GM12878 (cell line): ENCODE measurements at regions not wholly inside any gene's neighbourhood (a gene's known extent, or its start where the extent isn't known, plus 50 kb on each side); places are given as distances from the start of the nearest gene placed in this dataset.

Source experiments
- ATAC-seq: fragments of 200-7000 bp; cut with Tn5 transposase; 3 replicates; pipeline ENCODE4 v1.9.1; 2020; ENCODE audit warnings: mild to moderate bottlenecking, moderate library complexity
- BruUV-seq: library from RNA; stranded (reverse); fragments of 400-500 nt; replicated peaks from 2 replicates; lab custom pipeline; 2021; lab: Mats Ljungman, UMichigan
- CTCF ChIA-PET: fragments of 300-600 bp; sonication (Branson Sonifier 250); formaldehyde crosslinking; extraction: SDS; loops from one replicate; lab custom pipeline; 2021; ENCODE audit warnings: inconsistent platforms; lab: Yijun Ruan, JAX
- POLR2A ChIA-PET: fragments of 350-600 bp; formaldehyde crosslinking; extraction: SDS; loops from one replicate; lab custom pipeline; 2021; ENCODE audit warnings: inconsistent platforms; lab: Charles Lee
- RAD21 ChIA-PET: fragments of 300-600 bp; sonication (Branson Sonifier 250); formaldehyde crosslinking; loops from one replicate; lab custom pipeline; 2023; ENCODE audit warnings: antibody characterized with exemption; ENCODE audit not compliant: unreplicated experiment; lab: Charles Lee
- SMC1A ChIA-PET: fragments of 300-600 bp; sonication (Branson Sonifier 250); formaldehyde crosslinking; loops from one replicate; lab custom pipeline; 2023; ENCODE audit not compliant: unreplicated experiment, uncharacterized antibody; lab: Charles Lee
- DNase-seq: peaks from one replicate; pipeline ENCODE4 v3.0.0-alpha.2; 2011; ENCODE audit warnings: low read depth, low spot score
- FAIRE-seq: peaks from 3 replicates; lab custom pipeline; 2011; peaks lifted over from hg19 to GRCh38; lab: Jason Lieb, UNC
- H2AFZ ChIP-seq: 2 replicates; pipeline ENCODE4 v1.6.0; 2011; ENCODE audit warnings: low read depth, low read length, control low read depth; ENCODE audit not compliant: control insufficient read depth
- H3K27ac ChIP-seq: 2 replicates; pipeline ENCODE4 v1.5.1; 2011; ENCODE audit warnings: control low read depth; ENCODE audit not compliant: control insufficient read depth, insufficient read depth
- H3K27me3 ChIP-seq, 2 experiments: replicated peaks in 1 of 2; 2 replicates each; pipeline versions ENCODE4 v1.6.0 to v1.6.1; 2011; ENCODE audit warnings: low read length in 1 of 2; ENCODE audit not compliant: control insufficient read depth in 2 of 2, insufficient read depth in 2 of 2
- H3K36me3 ChIP-seq, 2 experiments: 2 replicates each; pipeline ENCODE4 v1.5.1; 2011; ENCODE audit warnings: low read length in 1 of 2; ENCODE audit not compliant: control insufficient read depth in 2 of 2, insufficient read depth in 2 of 2
- H3K4me1 ChIP-seq: 2 replicates; pipeline ENCODE4 v1.6.1; 2011; ENCODE audit warnings: mild to moderate bottlenecking, low read length, moderate library complexity, mixed read lengths; ENCODE audit not compliant: control insufficient read depth, insufficient read depth
- H3K4me2 ChIP-seq: 2 replicates; pipeline ENCODE4 v1.6.0; 2011; ENCODE audit warnings: control low read depth; ENCODE audit not compliant: control insufficient read depth, insufficient read depth
- H3K4me3 ChIP-seq: fragments of 200-600 bp; sonication (generic); 2 replicates; pipeline ENCODE4 v1.5.1; 2016
- H3K79me2 ChIP-seq: 2 replicates; pipeline ENCODE4 v1.6.0; 2011; ENCODE audit warnings: low read length; ENCODE audit not compliant: control insufficient read depth, insufficient read depth
- H3K9ac ChIP-seq: 2 replicates; pipeline ENCODE4 v1.8.0; 2011; ENCODE audit warnings: low read length, control low read depth, mixed read lengths; ENCODE audit not compliant: control insufficient read depth, insufficient read depth
- H3K9me3 ChIP-seq: replicated peaks from 3 replicates; pipeline ENCODE4 v1.5.1; 2011; ENCODE audit warnings: mild to moderate bottlenecking, low read length; ENCODE audit not compliant: control insufficient read depth, insufficient read depth
- H4K20me1 ChIP-seq: 2 replicates; pipeline ENCODE4 v1.6.0; 2011; ENCODE audit not compliant: control insufficient read depth, insufficient read depth
- BCL11A ChIP-seq: IDR thresholded peaks from 2 replicates; pipeline ENCODE4 v1.6.1; 2011; ENCODE audit warnings: low read depth, low read length
- BRCA1 ChIP-seq: IDR thresholded peaks from 2 replicates; pipeline ENCODE4 v1.6.1; 2011; ENCODE audit warnings: low read depth, low read length, improper control_type of control experiment
- CBX5 ChIP-seq: sonication (generic); IDR thresholded peaks from 2 replicates; pipeline ENCODE4 v1.6.1; 2016; ENCODE audit warnings: low read depth, moderate library complexity, mild to moderate bottlenecking, inconsistent platforms
- EGR1 ChIP-seq, 2 experiments: IDR thresholded peaks; 1 replicate in 1 of 2; 2 replicates in 1 of 2; pipeline ENCODE4 v1.6.1; 2011 to 2012; ENCODE audit warnings: low read depth in 2 of 2, low read length in 2 of 2, borderline replicate concordance in 1 of 2, mild to moderate bottlenecking in 1 of 2, moderate library complexity in 1 of 2
- HCFC1 ChIP-seq: fragments of 150-350 bp; IDR thresholded peaks from 2 replicates; pipeline ENCODE4 v1.6.1; 2014; ENCODE audit warnings: low read length
- IKZF1 ChIP-seq: fragments of 450-650 bp; conservative IDR thresholded peaks from 2 replicates; pipeline ENCODE4 v1.6.1; 2017; ENCODE audit warnings: antibody characterized with exemption, mild to moderate bottlenecking
- NFXL1 ChIP-seq: fragments of 450-650 bp; IDR thresholded peaks from 2 replicates; pipeline ENCODE4 v1.6.1; 2017; ENCODE audit warnings: antibody characterized with exemption, mild to moderate bottlenecking, borderline replicate concordance
- RELA ChIP-seq: fragments of 450-650 bp; IDR thresholded peaks from 2 replicates; pipeline ENCODE4 v1.8.0; 2014; ENCODE audit warnings: borderline replicate concordance; ENCODE audit not compliant: partially characterized antibody
- SMC3 ChIP-seq: IDR thresholded peaks from 2 replicates; pipeline ENCODE4 v1.6.1; 2011; ENCODE audit warnings: low read length, improper control_type of control experiment, borderline replicate concordance
- TCF3 ChIP-seq: IDR thresholded peaks from 2 replicates; pipeline ENCODE4 v1.6.1; 2012; ENCODE audit warnings: low read depth, mild to moderate bottlenecking, low read length, borderline replicate concordance; ENCODE audit not compliant: insufficient read depth
- YY1 ChIP-seq: IDR thresholded peaks from 2 replicates; pipeline ENCODE4 v1.6.1; 2011; ENCODE audit warnings: low read depth, mild to moderate bottlenecking, low read length
- WGBS: methylation state at CpG from one replicate; pipeline ENCODE4 v1.1.6; 2016; ENCODE audit warnings: low lambda C conversion rate; ENCODE audit not compliant: insufficient replicate concordance, insufficient coverage; ENCODE audit errors: missing lambda C conversion rate; 5-methylcytosine and 5-hydroxymethylcytosine counted together
- in situ Hi-C: fragments of 300-500 bp; cut with MboI; formaldehyde crosslinking; loops from 9 replicates; pipeline ENCODE4 v1.14.3; 2018; ENCODE audit warnings: mixed read lengths
- intact Hi-C: fragments of 100-400 bp; cut with micrococcal nuclease; formaldehyde crosslinking; loops from one replicate; pipeline ENCODE4 v1.14.2; 2022; ENCODE audit not compliant: unreplicated experiment
- TF ChIP-seq, protein P1 (sequence below): IDR thresholded peaks from 2 replicates; pipeline ENCODE4 v1.6.1; 2012; ENCODE audit warnings: mild to moderate bottlenecking, low read depth, low read length
- TF ChIP-seq, protein P2 (sequence below): IDR thresholded peaks from 2 replicates; pipeline ENCODE4 v1.6.1; 2012; ENCODE audit warnings: improper control_type of control experiment, low read depth, low read length; ENCODE audit not compliant: insufficient replicate concordance
- TF ChIP-seq, protein P3 (sequence below): fragments of 450-650 bp; IDR thresholded peaks from 2 replicates; pipeline ENCODE4 v1.6.1; 2017; ENCODE audit warnings: antibody characterized with exemption, mild to moderate bottlenecking, moderate library complexity

DNA sequence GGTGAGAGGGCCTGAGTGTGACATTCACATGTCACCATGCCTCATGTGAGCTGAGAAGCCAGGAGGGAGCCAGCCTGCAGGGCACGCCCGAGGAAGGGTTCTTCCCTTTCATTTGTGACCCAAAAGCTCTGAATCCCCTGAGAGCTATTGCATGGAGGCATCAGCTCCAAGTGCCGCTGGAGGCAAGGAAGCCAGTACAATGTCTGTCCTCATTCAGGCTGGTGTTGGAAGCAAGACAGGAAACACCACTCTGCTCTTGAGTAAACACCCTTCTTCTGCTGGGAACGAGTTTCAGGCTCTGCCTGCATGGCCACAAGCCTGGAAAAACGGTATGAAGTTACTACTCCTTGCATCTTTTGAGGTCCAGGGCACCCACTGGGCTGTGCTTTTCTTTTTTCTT is 83.8 kb upstream of the LARGE1 start:
- Histone ChIP-seq H3K4me2 (no peak overlapping the region), H3K36me3 (no peaks in the 10 kb centered on the region), H3K4me1 (no peaks in the 10 kb centered on the region), H3K4me3 (no peak overlapping the region), H3K9ac (no peak overlapping the region), H3K79me2 (no peaks in the 10 kb centered on the region), H4K20me1 (no peaks in the 10 kb centered on the region), H3K9me3 (no peaks in the 10 kb centered on the region; the same call in 2 of the 3 replicates), H3K27me3 (no peaks in the 10 kb centered on the region), H3K27ac (no peak overlapping the region), H2AFZ (no peak overlapping the region)
- ChIA-PET RAD21 (no interaction called here), POLR2A (no interaction called here), CTCF (interaction anchor here (0.8 kb wide), 1 partner anchor 43 kb away, joined by 5 read pairs; no protein-coding TSS in a partner anchor), SMC1A (no interaction called here)
- DNase-seq = no peak
- FAIRE-seq = no peak
- 11% methylated on average over 5 of the region's 5 CpGs for WGBS
- in situ Hi-C loops (no loop called here), intact Hi-C loops (no loop called here)
- no TSS peak for BruUV-seq
- ATAC-seq = no peak
- TF ChIP-seq EGR1 (IDR thresholded peaks at IDR 0.05; ENCODE audit: borderline replicate concordance in 1 of 2, low read depth in 2 of 2, low read length in 2 of 2) = no peak
- TF ChIP-seq, protein P1, sequence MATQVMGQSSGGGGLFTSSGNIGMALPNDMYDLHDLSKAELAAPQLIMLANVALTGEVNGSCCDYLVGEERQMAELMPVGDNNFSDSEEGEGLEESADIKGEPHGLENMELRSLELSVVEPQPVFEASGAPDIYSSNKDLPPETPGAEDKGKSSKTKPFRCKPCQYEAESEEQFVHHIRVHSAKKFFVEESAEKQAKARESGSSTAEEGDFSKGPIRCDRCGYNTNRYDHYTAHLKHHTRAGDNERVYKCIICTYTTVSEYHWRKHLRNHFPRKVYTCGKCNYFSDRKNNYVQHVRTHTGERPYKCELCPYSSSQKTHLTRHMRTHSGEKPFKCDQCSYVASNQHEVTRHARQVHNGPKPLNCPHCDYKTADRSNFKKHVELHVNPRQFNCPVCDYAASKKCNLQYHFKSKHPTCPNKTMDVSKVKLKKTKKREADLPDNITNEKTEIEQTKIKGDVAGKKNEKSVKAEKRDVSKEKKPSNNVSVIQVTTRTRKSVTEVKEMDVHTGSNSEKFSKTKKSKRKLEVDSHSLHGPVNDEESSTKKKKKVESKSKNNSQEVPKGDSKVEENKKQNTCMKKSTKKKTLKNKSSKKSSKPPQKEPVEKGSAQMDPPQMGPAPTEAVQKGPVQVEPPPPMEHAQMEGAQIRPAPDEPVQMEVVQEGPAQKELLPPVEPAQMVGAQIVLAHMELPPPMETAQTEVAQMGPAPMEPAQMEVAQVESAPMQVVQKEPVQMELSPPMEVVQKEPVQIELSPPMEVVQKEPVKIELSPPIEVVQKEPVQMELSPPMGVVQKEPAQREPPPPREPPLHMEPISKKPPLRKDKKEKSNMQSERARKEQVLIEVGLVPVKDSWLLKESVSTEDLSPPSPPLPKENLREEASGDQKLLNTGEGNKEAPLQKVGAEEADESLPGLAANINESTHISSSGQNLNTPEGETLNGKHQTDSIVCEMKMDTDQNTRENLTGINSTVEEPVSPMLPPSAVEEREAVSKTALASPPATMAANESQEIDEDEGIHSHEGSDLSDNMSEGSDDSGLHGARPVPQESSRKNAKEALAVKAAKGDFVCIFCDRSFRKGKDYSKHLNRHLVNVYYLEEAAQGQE = no peak
- no peak for TF ChIP-seq BRCA1
- TF ChIP-seq YY1 = no peak
- no peak for TF ChIP-seq NFXL1
- no peak for TF ChIP-seq TCF3
- TF ChIP-seq, protein P2, sequence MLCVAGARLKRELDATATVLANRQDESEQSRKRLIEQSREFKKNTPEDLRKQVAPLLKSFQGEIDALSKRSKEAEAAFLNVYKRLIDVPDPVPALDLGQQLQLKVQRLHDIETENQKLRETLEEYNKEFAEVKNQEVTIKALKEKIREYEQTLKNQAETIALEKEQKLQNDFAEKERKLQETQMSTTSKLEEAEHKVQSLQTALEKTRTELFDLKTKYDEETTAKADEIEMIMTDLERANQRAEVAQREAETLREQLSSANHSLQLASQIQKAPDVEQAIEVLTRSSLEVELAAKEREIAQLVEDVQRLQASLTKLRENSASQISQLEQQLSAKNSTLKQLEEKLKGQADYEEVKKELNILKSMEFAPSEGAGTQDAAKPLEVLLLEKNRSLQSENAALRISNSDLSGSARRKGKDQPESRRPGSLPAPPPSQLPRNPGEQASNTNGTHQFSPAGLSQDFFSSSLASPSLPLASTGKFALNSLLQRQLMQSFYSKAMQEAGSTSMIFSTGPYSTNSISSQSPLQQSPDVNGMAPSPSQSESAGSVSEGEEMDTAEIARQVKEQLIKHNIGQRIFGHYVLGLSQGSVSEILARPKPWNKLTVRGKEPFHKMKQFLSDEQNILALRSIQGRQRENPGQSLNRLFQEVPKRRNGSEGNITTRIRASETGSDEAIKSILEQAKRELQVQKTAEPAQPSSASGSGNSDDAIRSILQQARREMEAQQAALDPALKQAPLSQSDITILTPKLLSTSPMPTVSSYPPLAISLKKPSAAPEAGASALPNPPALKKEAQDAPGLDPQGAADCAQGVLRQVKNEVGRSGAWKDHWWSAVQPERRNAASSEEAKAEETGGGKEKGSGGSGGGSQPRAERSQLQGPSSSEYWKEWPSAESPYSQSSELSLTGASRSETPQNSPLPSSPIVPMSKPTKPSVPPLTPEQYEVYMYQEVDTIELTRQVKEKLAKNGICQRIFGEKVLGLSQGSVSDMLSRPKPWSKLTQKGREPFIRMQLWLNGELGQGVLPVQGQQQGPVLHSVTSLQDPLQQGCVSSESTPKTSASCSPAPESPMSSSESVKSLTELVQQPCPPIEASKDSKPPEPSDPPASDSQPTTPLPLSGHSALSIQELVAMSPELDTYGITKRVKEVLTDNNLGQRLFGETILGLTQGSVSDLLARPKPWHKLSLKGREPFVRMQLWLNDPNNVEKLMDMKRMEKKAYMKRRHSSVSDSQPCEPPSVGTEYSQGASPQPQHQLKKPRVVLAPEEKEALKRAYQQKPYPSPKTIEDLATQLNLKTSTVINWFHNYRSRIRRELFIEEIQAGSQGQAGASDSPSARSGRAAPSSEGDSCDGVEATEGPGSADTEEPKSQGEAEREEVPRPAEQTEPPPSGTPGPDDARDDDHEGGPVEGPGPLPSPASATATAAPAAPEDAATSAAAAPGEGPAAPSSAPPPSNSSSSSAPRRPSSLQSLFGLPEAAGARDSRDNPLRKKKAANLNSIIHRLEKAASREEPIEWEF = no peak
- no peak for TF ChIP-seq RELA
- no peak for TF ChIP-seq IKZF1
- TF ChIP-seq BCL11A = no peak
- TF ChIP-seq HCFC1 = no peak
- no peak for TF ChIP-seq SMC3
- no peak for TF ChIP-seq CBX5
- TF ChIP-seq, protein P3, sequence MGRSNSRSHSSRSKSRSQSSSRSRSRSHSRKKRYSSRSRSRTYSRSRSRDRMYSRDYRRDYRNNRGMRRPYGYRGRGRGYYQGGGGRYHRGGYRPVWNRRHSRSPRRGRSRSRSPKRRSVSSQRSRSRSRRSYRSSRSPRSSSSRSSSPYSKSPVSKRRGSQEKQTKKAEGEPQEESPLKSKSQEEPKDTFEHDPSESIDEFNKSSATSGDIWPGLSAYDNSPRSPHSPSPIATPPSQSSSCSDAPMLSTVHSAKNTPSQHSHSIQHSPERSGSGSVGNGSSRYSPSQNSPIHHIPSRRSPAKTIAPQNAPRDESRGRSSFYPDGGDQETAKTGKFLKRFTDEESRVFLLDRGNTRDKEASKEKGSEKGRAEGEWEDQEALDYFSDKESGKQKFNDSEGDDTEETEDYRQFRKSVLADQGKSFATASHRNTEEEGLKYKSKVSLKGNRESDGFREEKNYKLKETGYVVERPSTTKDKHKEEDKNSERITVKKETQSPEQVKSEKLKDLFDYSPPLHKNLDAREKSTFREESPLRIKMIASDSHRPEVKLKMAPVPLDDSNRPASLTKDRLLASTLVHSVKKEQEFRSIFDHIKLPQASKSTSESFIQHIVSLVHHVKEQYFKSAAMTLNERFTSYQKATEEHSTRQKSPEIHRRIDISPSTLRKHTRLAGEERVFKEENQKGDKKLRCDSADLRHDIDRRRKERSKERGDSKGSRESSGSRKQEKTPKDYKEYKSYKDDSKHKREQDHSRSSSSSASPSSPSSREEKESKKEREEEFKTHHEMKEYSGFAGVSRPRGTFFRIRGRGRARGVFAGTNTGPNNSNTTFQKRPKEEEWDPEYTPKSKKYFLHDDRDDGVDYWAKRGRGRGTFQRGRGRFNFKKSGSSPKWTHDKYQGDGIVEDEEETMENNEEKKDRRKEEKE = no peak
